ENCODE measurements at regions not wholly inside any gene's neighbourhood (a gene's known extent, or its start where the extent isn't known, plus 50 kb on each side); places are given as distances from the start of the nearest gene placed in this dataset.

DNA sequence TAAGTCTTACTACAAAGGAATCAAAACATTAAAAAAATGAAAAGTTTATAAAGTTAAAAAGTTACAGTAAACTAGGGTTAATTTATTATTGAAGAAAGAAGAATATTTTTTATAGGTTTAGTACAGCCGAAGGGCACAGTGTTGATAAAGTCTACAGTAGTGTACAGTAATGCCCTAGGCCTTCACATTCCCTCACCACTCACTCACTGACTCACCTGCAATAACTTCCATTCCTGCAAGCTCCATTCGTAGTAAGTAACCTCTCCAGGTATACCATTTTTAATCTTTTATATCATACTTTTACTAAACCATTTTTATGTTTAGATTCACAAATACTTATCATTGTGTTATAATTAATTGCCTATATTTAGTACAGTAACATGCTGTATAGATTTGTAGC is 307.5 kb upstream of the FAM241A start:
- Histone ChIP-seq H3K4me2 (no peak overlapping the region), H4K20me1 (ENCODE audit: insufficient read depth) (no peaks in the 10 kb centered on the region), H3K4me3 (IDR thresholded peaks at IDR 0.05; ENCODE audit: insufficient read depth, low read depth, low read length) (no peak overlapping the region), H2AFZ (ENCODE audit: low read depth) (no peak overlapping the region), H3K27ac (no peak overlapping the region), H3K79me2 (ENCODE audit: insufficient read depth, low read depth) (no peaks in the 10 kb centered on the region), H3K36me3 (ENCODE audit: insufficient read depth) (no peaks in the 10 kb centered on the region), H3K4me1 (ENCODE audit: low read depth, poor library complexity, severe bottlenecking) (no peaks in the 10 kb centered on the region), H3K9ac (no peak overlapping the region), H3K27me3 (ENCODE audit: insufficient read depth, low read depth) (no peaks in the 10 kb centered on the region)
- TF ChIP-seq, protein P1, sequence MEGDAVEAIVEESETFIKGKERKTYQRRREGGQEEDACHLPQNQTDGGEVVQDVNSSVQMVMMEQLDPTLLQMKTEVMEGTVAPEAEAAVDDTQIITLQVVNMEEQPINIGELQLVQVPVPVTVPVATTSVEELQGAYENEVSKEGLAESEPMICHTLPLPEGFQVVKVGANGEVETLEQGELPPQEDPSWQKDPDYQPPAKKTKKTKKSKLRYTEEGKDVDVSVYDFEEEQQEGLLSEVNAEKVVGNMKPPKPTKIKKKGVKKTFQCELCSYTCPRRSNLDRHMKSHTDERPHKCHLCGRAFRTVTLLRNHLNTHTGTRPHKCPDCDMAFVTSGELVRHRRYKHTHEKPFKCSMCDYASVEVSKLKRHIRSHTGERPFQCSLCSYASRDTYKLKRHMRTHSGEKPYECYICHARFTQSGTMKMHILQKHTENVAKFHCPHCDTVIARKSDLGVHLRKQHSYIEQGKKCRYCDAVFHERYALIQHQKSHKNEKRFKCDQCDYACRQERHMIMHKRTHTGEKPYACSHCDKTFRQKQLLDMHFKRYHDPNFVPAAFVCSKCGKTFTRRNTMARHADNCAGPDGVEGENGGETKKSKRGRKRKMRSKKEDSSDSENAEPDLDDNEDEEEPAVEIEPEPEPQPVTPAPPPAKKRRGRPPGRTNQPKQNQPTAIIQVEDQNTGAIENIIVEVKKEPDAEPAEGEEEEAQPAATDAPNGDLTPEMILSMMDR (conservative IDR thresholded peaks at IDR 0.05; ENCODE audit: low read depth, low read length), result no peak

DNA sequence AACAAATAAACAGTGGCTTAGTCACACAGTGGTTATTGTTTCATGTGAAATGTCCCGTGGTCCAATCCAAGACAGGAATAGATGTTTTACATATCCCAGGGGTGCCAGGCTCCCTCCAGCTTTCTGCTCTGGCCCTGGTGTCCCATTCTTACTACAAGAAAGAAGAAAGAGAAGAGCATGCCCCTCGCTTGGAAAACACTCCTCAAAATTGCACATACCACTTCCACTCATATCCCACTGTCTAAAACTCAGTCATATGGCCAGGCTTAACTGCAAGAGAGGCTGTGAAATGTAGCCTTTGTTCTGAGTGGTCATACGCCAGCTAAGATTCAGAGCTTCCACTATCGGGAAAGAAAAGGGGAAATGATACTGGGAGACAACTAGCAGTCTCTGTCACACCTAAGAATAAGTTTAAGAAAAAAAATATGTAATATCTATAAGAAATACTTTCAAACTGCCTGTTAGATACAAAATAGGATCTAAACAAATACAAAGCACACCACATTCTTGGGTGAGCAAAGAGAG is 306.8 kb upstream of the FAM241A start:
- Histone ChIP-seq H3K4me3 (IDR thresholded peaks at IDR 0.05; ENCODE audit: insufficient read depth, low read depth, low read length) (no peak overlapping the region), H3K36me3 (ENCODE audit: insufficient read depth) (no peaks in the 10 kb centered on the region), H3K9ac (no peak overlapping the region), H3K4me1 (ENCODE audit: low read depth, poor library complexity, severe bottlenecking) (no peaks in the 10 kb centered on the region), H2AFZ (ENCODE audit: low read depth) (no peak overlapping the region), H3K27me3 (ENCODE audit: insufficient read depth, low read depth) (no peaks in the 10 kb centered on the region), H3K4me2 (no peak overlapping the region), H3K79me2 (ENCODE audit: insufficient read depth, low read depth) (no peaks in the 10 kb centered on the region), H4K20me1 (ENCODE audit: insufficient read depth) (no peaks in the 10 kb centered on the region), H3K27ac (no peak overlapping the region)
- TF ChIP-seq, protein P1 (conservative IDR thresholded peaks at IDR 0.05; ENCODE audit: low read depth, low read length), result no peak

DNA sequence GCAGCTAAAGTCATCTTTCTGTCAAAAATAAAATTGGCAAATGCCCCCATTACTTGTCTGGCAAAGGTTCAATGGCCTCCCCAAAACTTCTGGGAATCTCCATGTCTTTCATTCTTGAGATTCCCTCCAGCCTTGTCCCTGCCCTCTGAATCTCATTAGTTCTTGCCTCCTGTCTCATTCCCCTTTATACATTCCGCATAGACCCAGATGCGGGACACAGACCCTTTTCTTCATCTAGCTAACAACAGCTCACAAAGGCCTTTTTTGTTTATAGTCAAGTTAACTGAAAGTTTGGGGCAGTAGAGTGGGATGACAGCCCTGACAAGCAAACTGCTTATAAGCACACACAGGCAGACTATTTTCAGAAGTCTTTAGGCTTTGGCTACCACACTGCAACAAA is 306.1 kb upstream of the FAM241A start:
- H3K79me2 ChIP-seq (ENCODE audit: insufficient read depth, low read depth), result no peaks in the 10 kb centered on the region
- no peaks in the 10 kb centered on the region for H3K27me3 ChIP-seq (ENCODE audit: insufficient read depth, low read depth)
- H3K4me1 ChIP-seq (ENCODE audit: low read depth, poor library complexity, severe bottlenecking), result no peaks in the 10 kb centered on the region
- no peak overlapping the region for H3K9ac ChIP-seq
- TF ChIP-seq, protein P1 (conservative IDR thresholded peaks at IDR 0.05; ENCODE audit: low read depth, low read length), result no peak
- H3K36me3 ChIP-seq (ENCODE audit: insufficient read depth), result no peaks in the 10 kb centered on the region
- H3K4me2 ChIP-seq, result no peak overlapping the region
- H2AFZ ChIP-seq (ENCODE audit: low read depth), result no peak overlapping the region
- H3K4me3 ChIP-seq (IDR thresholded peaks at IDR 0.05; ENCODE audit: insufficient read depth, low read depth, low read length), result no peak overlapping the region
- H3K27ac ChIP-seq, result no peak overlapping the region
- H4K20me1 ChIP-seq (ENCODE audit: insufficient read depth), result no peaks in the 10 kb centered on the region

DNA sequence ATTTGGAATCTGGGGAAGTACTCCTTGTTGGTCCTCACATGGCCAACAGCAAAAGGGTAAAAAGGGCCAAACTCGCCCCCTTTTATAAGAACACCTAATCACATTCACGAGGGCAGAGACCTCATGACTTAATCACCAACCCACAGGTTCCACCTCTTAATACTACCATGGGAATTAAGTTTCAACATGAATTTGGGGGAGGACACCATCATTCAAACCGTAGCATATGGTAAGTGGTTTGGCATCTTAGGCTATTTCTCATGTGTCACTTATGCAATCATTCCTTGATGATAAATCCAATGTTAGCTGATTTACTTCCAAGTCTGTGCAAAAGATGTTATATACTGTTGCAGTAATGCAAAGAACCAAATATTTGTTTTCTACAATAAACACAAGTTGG is 302.9 kb upstream of the FAM241A start:
- H3K27ac ChIP-seq, result no peak overlapping the region
- no peaks in the 10 kb centered on the region for H4K20me1 ChIP-seq (ENCODE audit: insufficient read depth)
- H3K79me2 ChIP-seq (ENCODE audit: insufficient read depth, low read depth), result no peaks in the 10 kb centered on the region
- TF ChIP-seq, protein P1 (conservative IDR thresholded peaks at IDR 0.05; ENCODE audit: low read depth, low read length), result no peak
- no peak overlapping the region for H3K4me3 ChIP-seq (IDR thresholded peaks at IDR 0.05; ENCODE audit: insufficient read depth, low read depth, low read length)
- H3K4me1 ChIP-seq (ENCODE audit: low read depth, poor library complexity, severe bottlenecking), result no peaks in the 10 kb centered on the region
- no peak overlapping the region for H2AFZ ChIP-seq (ENCODE audit: low read depth)
- H3K4me2 ChIP-seq, result no peak overlapping the region
- no peak overlapping the region for H3K9ac ChIP-seq
- no peaks in the 10 kb centered on the region for H3K36me3 ChIP-seq (ENCODE audit: insufficient read depth)
- H3K27me3 ChIP-seq (ENCODE audit: insufficient read depth, low read depth), result no peaks in the 10 kb centered on the region
